OCI-LY3 (cell line): ENCODE measurements at regions not wholly inside any gene's neighbourhood (a gene's known extent, or its start where the extent isn't known, plus 50 kb on each side); places are given as distances from the start of the nearest gene placed in this dataset.

Source experiments
- H2AFZ ChIP-seq: fragments of 200-600, 300-600 bp; shearing (Covaris generic); 2 replicates; pipeline ENCODE4 v1.6.0; 2014; ENCODE audit warnings: antibody characterized with exemption, low read depth, low read length
- H3K27ac ChIP-seq: fragments of 200-600, 300-600 bp; sonication (generic); 2 replicates; pipeline ENCODE4 v1.5.1; 2014; ENCODE audit warnings: mild to moderate bottlenecking, low read length, moderate library complexity, mixed read lengths
- H3K27me3 ChIP-seq: fragments of 200-600, 300-600 bp; sonication (generic); 2 replicates; pipeline ENCODE4 v1.6.1; 2014; ENCODE audit warnings: low read depth, low read length, mixed read lengths
- H3K36me3 ChIP-seq: fragments of 200-600, 300-600 bp; sonication (generic); replicated peaks from 2 replicates; pipeline ENCODE3; 2014; ENCODE audit warnings: low read depth, low read length, mixed read lengths
- H3K4me1 ChIP-seq: fragments of 300-600, 200-600 bp; sonication (generic); 2 replicates; pipeline ENCODE4 v1.6.1; 2014; ENCODE audit warnings: low read length, mixed read lengths
- H3K4me2 ChIP-seq: fragments of 200-600, 300-600 bp; sonication (generic); 2 replicates; pipeline ENCODE4 v1.6.1; 2014; ENCODE audit warnings: low read length, mixed read lengths
- H3K4me3 ChIP-seq: fragments of 300-600, 200-600 bp; sonication (generic); 2 replicates; pipeline ENCODE4 v1.5.1; 2014; ENCODE audit warnings: antibody characterized with exemption, mild to moderate bottlenecking, low read length, moderate library complexity
- H3K79me2 ChIP-seq: fragments of 300-600, 200-600 bp; shearing (Covaris generic); 2 replicates; pipeline ENCODE4 v1.6.1; 2014; ENCODE audit warnings: mild to moderate bottlenecking, low read length, mixed read lengths
- H3K9ac ChIP-seq: fragments of 300-600, 200-600 bp; shearing (Covaris generic); 2 replicates; pipeline ENCODE4 v1.6.0; 2014; ENCODE audit warnings: mild to moderate bottlenecking, low read length, moderate library complexity
- H3K9me3 ChIP-seq: fragments of 200-600, 300-600 bp; shearing (Covaris generic); 2 replicates; pipeline ENCODE4 v1.6.1; 2014; ENCODE audit warnings: low read length, mixed read lengths; ENCODE audit not compliant: insufficient read depth
- H4K20me1 ChIP-seq: fragments of 200-600, 300-600 bp; sonication (generic); 2 replicates; pipeline ENCODE4 v1.6.1; 2016; ENCODE audit warnings: low read length, mixed read lengths; ENCODE audit not compliant: insufficient read depth
- CTCF ChIP-seq: fragments of 200-600, 300-600 bp; sonication (generic); IDR thresholded peaks from 2 replicates; pipeline ENCODE4 v1.5.1; 2014; ENCODE audit warnings: antibody characterized with exemption, low read length, low read depth
- EZH2phosphoT487 ChIP-seq: fragments of 200-600 bp; shearing (Covaris generic); IDR thresholded peaks from 2 replicates; pipeline ENCODE4 v1.6.1; 2018; ENCODE audit warnings: antibody characterized with exemption, mixed run types, low read depth

GRCh38 chr1:186754542-186755145 lies 74.1 kb upstream of the PLA2G4A start:
- Histone ChIP-seq H3K4me1 (no peaks in the 10 kb centered on the region), H3K27me3 (no peaks in the 10 kb centered on the region), H3K4me2 (no peak overlapping the region), H3K9ac (no peak overlapping the region), H3K27ac (no peak overlapping the region), H3K36me3 (no peaks in the 10 kb centered on the region), H2AFZ (no peak overlapping the region), H3K4me3 (no peak overlapping the region), H3K79me2 (no peaks in the 10 kb centered on the region), H4K20me1 (no peaks in the 10 kb centered on the region), H3K9me3 (peaks cover 12% of the 10 kb centered on the region; the same call in 1 of the 2 replicates)
- no peak for TF ChIP-seq EZH2phosphoT487
- TF ChIP-seq CTCF, result no peak

GRCh38 chr1:186753241-186753640 lies 73.0 kb upstream of the PTGS2 start:
- Histone ChIP-seq H3K4me2 (no peak overlapping the region), H3K9me3 (peaks cover 23% of the 10 kb centered on the region; the same call in 1 of the 2 replicates)

GRCh38 chr1:186750257-186750656 lies 70.0 kb upstream of the PTGS2 start:
- Histone ChIP-seq H3K27ac (no peak overlapping the region), H3K9me3 (peaks cover 34% of the 10 kb centered on the region; the same call in 1 of the 2 replicates), H4K20me1 (no peaks in the 10 kb centered on the region)

More at GRCh38 chr1:186753241-186753640, 73.0 kb upstream of the PTGS2 start:
- H3K36me3 ChIP-seq, result no peaks in the 10 kb centered on the region
- H3K27ac ChIP-seq, result no peak overlapping the region
- H3K9ac ChIP-seq, result no peak overlapping the region
- no peaks in the 10 kb centered on the region for H3K4me1 ChIP-seq
- TF ChIP-seq CTCF (no peak), EZH2phosphoT487 (no peak)
- no peak overlapping the region for H2AFZ ChIP-seq
- no peaks in the 10 kb centered on the region for H3K79me2 ChIP-seq
- no peaks in the 10 kb centered on the region for H4K20me1 ChIP-seq
- H3K27me3 ChIP-seq, result no peaks in the 10 kb centered on the region
- H3K4me3 ChIP-seq, result no peak overlapping the region

GRCh38 chr1:186749820-186750219 lies 69.6 kb upstream of the PTGS2 start:
- Histone ChIP-seq H3K4me2 (no peak overlapping the region), H3K4me1 (no peaks in the 10 kb centered on the region), H3K9me3 (peaks cover 34% of the 10 kb centered on the region; the same call in 1 of the 2 replicates), H3K4me3 (no peak overlapping the region), H3K27ac (no peak overlapping the region), H3K9ac (no peak overlapping the region), H3K27me3 (no peaks in the 10 kb centered on the region), H3K36me3 (no peaks in the 10 kb centered on the region), H4K20me1 (no peaks in the 10 kb centered on the region), H3K79me2 (no peaks in the 10 kb centered on the region), H2AFZ (no peak overlapping the region)
- TF ChIP-seq CTCF, result no peak
- no peak for TF ChIP-seq EZH2phosphoT487

More at GRCh38 chr1:186750257-186750656, 70.0 kb upstream of the PTGS2 start:
- no peaks in the 10 kb centered on the region for H3K79me2 ChIP-seq
- H3K4me3 ChIP-seq, result no peak overlapping the region
- no peaks in the 10 kb centered on the region for H3K27me3 ChIP-seq
- H3K4me1 ChIP-seq, result no peaks in the 10 kb centered on the region
- H2AFZ ChIP-seq, result no peak overlapping the region
- no peak for TF ChIP-seq EZH2phosphoT487
- TF ChIP-seq CTCF, result no peak
- H3K4me2 ChIP-seq, result no peak overlapping the region
- no peaks in the 10 kb centered on the region for H3K36me3 ChIP-seq
- no peak overlapping the region for H3K9ac ChIP-seq
